ENCODE measurements at regions not wholly inside any gene's neighbourhood (a gene's known extent, or its start where the extent isn't known, plus 50 kb on each side); places are given as distances from the start of the nearest gene placed in this dataset.

GRCh38 chr2:129881786-129882396 lies 97.6 kb upstream of the RAB6C start:
- no peak for DNase-seq

GRCh38 chr2:129882476-129882875 lies 97.0 kb upstream of the RAB6C start:
- no peak for DNase-seq

- no peak for DNase-seq
Measured at GRCh38 chr2:129883121-129883520, 96.3 kb upstream of the RAB6C start.

GRCh38 chr2:129884221-129884786 lies 95.2 kb upstream of the RAB6C start:
- no peak for DNase-seq

- peak; percentile 14 for DNase-seq
Measured at GRCh38 chr2:129885735-129886134, 93.7 kb upstream of the RAB6C start.

- DNase-seq: no peak
Measured at GRCh38 chr2:129887688-129888266, 91.7 kb upstream of the RAB6C start.

- no peak for DNase-seq
Measured at GRCh38 chr2:129888461-129888860, 91.0 kb upstream of the RAB6C start.

GRCh38 chr2:129888896-129889295 lies 90.6 kb upstream of the RAB6C start:
- DNase-seq: no peak

GRCh38 chr2:129891341-129892320 lies 87.8 kb upstream of the RAB6C start:
- no peak for DNase-seq

GRCh38 chr2:129892360-129892759 lies 87.1 kb upstream of the RAB6C start:
- DNase-seq: no peak

- DNase-seq: no peak
Measured at GRCh38 chr2:129892773-129893172, 86.7 kb upstream of the RAB6C start.

- no peak for DNase-seq
Measured at GRCh38 chr2:129893244-129893643, 86.2 kb upstream of the RAB6C start.

GRCh38 chr2:129894616-129895015 lies 84.8 kb upstream of the RAB6C start:
- DNase-seq: no peak

GRCh38 chr2:129895061-129895460 lies 84.4 kb upstream of the RAB6C start:
- DNase-seq: no peak

GRCh38 chr2:129895526-129896082 lies 83.9 kb upstream of the RAB6C start:
- no peak for DNase-seq

- DNase-seq: no peak
Measured at GRCh38 chr2:129896226-129897100, 83.0 kb upstream of the RAB6C start.

- no peak for DNase-seq
Measured at GRCh38 chr2:129901754-129902415, 77.6 kb upstream of the RAB6C start.

GRCh38 chr2:129902731-129903585 lies 76.5 kb upstream of the RAB6C start:
- no peak for DNase-seq

GRCh38 chr2:129903586-129904425 lies 75.7 kb upstream of the RAB6C start:
- no peak for DNase-seq

Data from CD4-positive, alpha-beta T cell treated with Interleukin-17A for 4 hours (primary cell).